HepG2 (cell line): ENCODE measurements at regions not wholly inside any gene's neighbourhood (a gene's known extent, or its start where the extent isn't known, plus 50 kb on each side); places are given as distances from the start of the nearest gene placed in this dataset.
A peak's percentile ranks its signal among the peaks of the same experiment; 100 is the strongest.

Source experiments
- ARID3A ChIP-seq: IDR thresholded peaks from 2 replicates; pipeline ENCODE4 v1.6.1; 2012; ENCODE audit warnings: low read depth, low read length, improper control_type of control experiment
- ELF1 ChIP-seq: sonication (generic); formaldehyde crosslinking; IDR thresholded peaks from 2 replicates; pipeline ENCODE4 v1.4.0; 2020; ENCODE audit warnings: missing genetic modification reagents
- FOXP4 ChIP-seq: sonication (generic); formaldehyde crosslinking; IDR thresholded peaks from 2 replicates; pipeline ENCODE4 v1.4.0; 2020; ENCODE audit warnings: missing genetic modification reagents
- GABPA ChIP-seq, 2 experiments: IDR thresholded peaks; 2 replicates each; pipeline ENCODE4 v1.6.1; 2011 to 2016; ENCODE audit warnings: low read depth in 2 of 2, low read length in 1 of 2, missing biosample characterization in 1 of 2, missing genetic modification characterization in 1 of 2
- GFI1 ChIP-seq: sonication (generic); formaldehyde crosslinking; IDR thresholded peaks from 2 replicates; pipeline ENCODE4 v1.5.0; 2020; ENCODE audit warnings: missing genetic modification reagents, mild to moderate bottlenecking, borderline replicate concordance
- HIVEP1 ChIP-seq: sonication (generic); formaldehyde crosslinking; IDR thresholded peaks from 2 replicates; pipeline ENCODE4 v1.4.0; 2020; ENCODE audit warnings: mild to moderate bottlenecking, missing genetic modification reagents
- MLXIP ChIP-seq: sonication (generic); formaldehyde crosslinking; IDR thresholded peaks from 2 replicates; pipeline ENCODE4 v1.9.0; 2021; ENCODE audit warnings: missing genetic modification reagents, borderline replicate concordance
- NKX3-1 ChIP-seq: sonication (generic); formaldehyde crosslinking; IDR thresholded peaks from 2 replicates; pipeline ENCODE4 v1.5.0; 2020; ENCODE audit warnings: missing genetic modification reagents
- PAXIP1 ChIP-seq: sonication (generic); formaldehyde crosslinking; conservative IDR thresholded peaks from 2 replicates; pipeline ENCODE4 v1.4.0; 2020; ENCODE audit warnings: mild to moderate bottlenecking, missing genetic modification reagents, moderate library complexity
- TFDP2 ChIP-seq: sonication (generic); formaldehyde crosslinking; IDR thresholded peaks from 2 replicates; pipeline ENCODE4 v1.4.0; 2020; ENCODE audit warnings: missing genetic modification reagents
- ZBTB7B ChIP-seq: sonication (generic); formaldehyde crosslinking; IDR thresholded peaks from 2 replicates; pipeline ENCODE4 v1.4.0; 2020; ENCODE audit warnings: missing genetic modification reagents
- ZMYM4 ChIP-seq: sonication (generic); formaldehyde crosslinking; IDR thresholded peaks from 2 replicates; pipeline ENCODE4 v1.8.1; 2023; ENCODE audit warnings: mild to moderate bottlenecking, missing genetic modification reagents
- ZNF362 ChIP-seq: sonication (generic); formaldehyde crosslinking; IDR thresholded peaks from 2 replicates; pipeline ENCODE4 v1.4.0; 2020; ENCODE audit warnings: missing genetic modification reagents, mild to moderate bottlenecking, borderline replicate concordance
- ZNF709 ChIP-seq: sonication (generic); formaldehyde crosslinking; IDR thresholded peaks from 2 replicates; pipeline ENCODE4 v1.5.0; 2020; ENCODE audit warnings: mild to moderate bottlenecking, missing genetic modification reagents
- TF ChIP-seq, protein P1 (sequence below): sonication (generic); formaldehyde crosslinking; IDR thresholded peaks from 2 replicates; pipeline ENCODE4 v1.5.0; 2020; ENCODE audit warnings: missing genetic modification reagents, mild to moderate bottlenecking, borderline replicate concordance

DNA sequence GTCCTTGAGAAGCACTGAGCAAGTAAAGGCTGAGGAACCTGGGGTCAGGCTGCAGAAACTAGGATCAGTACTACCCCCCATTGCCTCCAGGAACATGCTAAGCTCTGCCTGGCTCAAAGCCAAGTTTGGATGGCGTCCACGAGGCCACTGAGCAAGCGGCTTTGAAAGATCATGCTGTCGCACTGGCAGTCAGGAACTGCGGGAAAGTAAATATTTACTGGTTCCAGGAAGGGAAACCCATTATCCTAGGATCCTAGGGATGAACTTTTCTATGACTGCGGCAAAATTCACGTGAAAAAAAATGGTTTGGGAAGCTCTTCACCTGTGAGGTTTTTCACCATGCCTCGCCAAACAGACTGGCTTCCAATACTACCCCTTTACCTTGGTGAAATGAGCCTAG, 75.3 kb upstream of the PJA2 start (continued):
- TF ChIP-seq MLXIP (peak; percentile 89; the same call in 1 of the 2 replicates), ZBTB7B (CRISPR knock-in tag) (0 out of 2 replicates have a peak, but pooled peaks have one; percentile 36), PAXIP1 (peak; percentile 87), ZNF362 (CRISPR knock-in tag) (peak; percentile 68; the same call in 1 of the 2 replicates), ELF1 (CRISPR knock-in tag) (peak; percentile 61), NKX3-1 (CRISPR knock-in tag) (no peak), TFDP2 (0 out of 2 replicates have a peak, but pooled peaks have one; percentile 33), FOXP4 (CRISPR knock-in tag) (peak; percentile 93), ZMYM4 (CRISPR knock-in tag) (peak; percentile 96), HIVEP1 (CRISPR knock-in tag) (peak; percentile 64; the same call in 1 of the 2 replicates), GFI1 (peak; percentile 48; the same call in 1 of the 2 replicates), GABPA (IDR thresholded peaks at IDR 0.05; ENCODE audit: low read depth, low read length) (no peak), GABPA (CRISPR knock-in tag; IDR thresholded peaks at IDR 0.05; ENCODE audit: low read depth) (peak; percentile 63), ZNF709 (CRISPR knock-in tag) (0 out of 2 replicates have a peak, but pooled peaks have one; percentile 59), ARID3A (0 out of 2 replicates have a peak, but pooled peaks have one; percentile 11)
- TF ChIP-seq, protein P1, sequence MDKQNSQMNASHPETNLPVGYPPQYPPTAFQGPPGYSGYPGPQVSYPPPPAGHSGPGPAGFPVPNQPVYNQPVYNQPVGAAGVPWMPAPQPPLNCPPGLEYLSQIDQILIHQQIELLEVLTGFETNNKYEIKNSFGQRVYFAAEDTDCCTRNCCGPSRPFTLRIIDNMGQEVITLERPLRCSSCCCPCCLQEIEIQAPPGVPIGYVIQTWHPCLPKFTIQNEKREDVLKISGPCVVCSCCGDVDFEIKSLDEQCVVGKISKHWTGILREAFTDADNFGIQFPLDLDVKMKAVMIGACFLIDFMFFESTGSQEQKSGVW (CRISPR knock-in tag), result no peak
